Stimulated activated naive CD8-positive, alpha-beta T cell treated with anti-CD3 and anti-CD28 coated beads, Interleukin-15, Interleukin-2, amounts not matched to agents 100 U/mL and 50 U/mL, for 24 hours (primary cell): ENCODE measurements at regions not wholly inside any gene's neighbourhood (a gene's known extent, or its start where the extent isn't known, plus 50 kb on each side); places are given as distances from the start of the nearest gene placed in this dataset.
A peak's percentile ranks its signal among the peaks of the same experiment; 100 is the strongest.

Experiments used
- ATAC-seq: fragments of 150-1000 bp; cut with Tn5 transposase; one replicate; pipeline ENCODE4 v1.10.0; 2021
- DNase-seq: peaks from one replicate; pipeline ENCODE4 v3.0.0; 2021

DNA sequence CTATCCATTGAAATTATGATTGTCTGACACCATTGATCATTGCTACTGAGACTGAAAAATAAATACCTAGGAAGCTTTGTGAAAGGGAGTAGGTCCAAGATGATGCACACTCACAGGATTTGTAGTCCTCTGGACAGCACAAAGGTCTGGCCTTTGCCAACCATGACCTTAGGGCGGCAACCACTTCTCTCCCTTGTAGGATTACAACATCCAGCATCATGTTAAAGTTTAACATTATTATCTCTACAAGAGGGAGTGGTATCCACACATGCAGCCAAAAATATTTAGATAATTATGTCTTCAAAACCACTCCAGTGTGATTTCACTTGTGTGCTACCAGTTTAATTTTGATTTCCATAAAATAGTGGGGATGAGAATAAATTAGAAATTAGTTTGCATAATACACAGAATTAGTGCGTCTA lies 51.1 kb upstream of the NHSL1 start:
- ATAC-seq: no peak

DNA sequence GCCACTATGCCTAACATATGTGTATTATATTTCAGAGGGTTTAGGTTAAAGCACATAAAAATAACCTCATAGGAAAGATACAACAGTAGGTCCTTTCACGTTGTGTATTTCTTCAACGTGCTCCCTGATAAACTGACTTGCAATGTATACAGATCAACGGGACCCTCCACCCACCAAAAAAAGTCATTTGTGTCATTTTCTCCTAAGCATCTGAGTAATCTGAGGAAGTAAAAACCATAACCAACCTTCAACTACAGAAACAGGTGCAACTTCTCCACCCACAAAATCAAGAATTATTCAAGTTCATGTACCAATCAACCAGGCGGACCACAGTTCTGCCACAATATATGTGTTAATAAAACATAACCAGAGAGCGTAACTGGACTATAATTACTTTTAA lies 54.9 kb upstream of the NHSL1 start:
- ATAC-seq (no peak), DNase-seq (no peak)

More for the DNA sequence above, 51.1 kb upstream of the NHSL1 start:
- no peak for DNase-seq

DNA sequence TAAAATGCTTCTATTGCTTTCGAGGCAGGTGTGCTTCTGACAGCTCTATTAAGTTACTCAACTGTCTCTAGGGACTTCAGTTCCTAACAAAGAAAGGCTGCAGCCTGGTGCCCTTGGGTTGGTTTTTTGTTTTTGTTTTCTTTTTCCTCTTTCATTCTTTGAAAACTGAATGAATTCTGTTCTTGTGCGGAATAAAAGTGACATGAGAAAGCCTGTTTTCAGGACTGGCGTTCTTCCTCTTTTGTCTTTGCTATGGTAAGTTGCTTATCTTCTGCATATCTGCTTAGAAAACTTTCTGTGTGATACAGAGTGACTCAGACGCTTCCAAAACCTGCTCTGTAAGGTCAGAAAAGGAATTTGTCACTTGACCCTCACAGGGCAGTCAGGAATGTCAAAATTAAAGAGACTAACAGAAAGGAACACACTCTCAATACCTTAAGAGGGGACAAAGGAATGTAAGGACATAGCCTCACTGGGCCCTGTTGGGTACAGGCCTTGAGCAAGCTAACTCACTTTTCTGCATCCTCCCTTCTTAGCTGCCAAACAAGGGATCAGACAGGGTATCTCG lies 56.2 kb upstream of the NHSL1 start:
- no peak for ATAC-seq
- DNase-seq: no peak

DNA sequence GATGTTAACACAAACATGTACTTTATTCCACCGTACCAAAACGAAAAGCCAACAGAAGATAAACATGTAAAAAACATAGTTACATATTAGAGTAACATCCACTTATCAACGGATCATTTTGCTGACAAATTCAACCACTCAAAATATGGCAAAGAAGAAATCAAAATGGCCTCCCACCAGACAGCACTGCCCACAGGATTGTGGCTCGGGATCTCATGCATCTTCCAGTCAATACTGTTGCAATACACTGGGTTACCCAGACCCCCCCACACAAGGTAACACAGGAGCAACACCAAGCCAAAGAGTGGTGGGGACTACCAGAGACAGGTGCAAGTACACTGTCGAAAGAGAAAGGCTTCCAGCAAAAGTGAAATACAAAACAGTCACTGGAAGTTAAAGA lies 57.9 kb upstream of the NHSL1 start:
- DNase-seq (no peak), ATAC-seq (no peak)

DNA sequence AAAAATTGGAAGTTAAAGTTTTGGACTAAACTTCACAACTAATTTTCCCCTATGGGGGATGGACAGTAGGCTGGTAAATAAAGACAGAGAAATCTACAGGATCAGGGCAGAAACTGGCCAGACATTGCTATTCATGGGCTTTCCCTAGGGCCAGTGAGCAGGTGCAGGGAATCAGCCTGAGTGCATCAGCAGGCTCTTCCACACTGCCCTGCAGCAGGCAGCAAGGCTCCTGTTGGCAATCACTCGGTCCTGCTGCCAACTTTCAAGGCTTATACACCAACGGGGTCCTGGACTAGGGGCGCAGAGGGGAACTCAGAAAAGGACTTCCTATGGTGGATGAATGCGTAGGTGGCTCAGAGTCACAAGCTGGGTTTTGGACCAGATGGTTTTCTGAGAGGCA lies 59.8 kb upstream of the NHSL1 start:
- ATAC-seq (no peak), DNase-seq (no peak)

DNA sequence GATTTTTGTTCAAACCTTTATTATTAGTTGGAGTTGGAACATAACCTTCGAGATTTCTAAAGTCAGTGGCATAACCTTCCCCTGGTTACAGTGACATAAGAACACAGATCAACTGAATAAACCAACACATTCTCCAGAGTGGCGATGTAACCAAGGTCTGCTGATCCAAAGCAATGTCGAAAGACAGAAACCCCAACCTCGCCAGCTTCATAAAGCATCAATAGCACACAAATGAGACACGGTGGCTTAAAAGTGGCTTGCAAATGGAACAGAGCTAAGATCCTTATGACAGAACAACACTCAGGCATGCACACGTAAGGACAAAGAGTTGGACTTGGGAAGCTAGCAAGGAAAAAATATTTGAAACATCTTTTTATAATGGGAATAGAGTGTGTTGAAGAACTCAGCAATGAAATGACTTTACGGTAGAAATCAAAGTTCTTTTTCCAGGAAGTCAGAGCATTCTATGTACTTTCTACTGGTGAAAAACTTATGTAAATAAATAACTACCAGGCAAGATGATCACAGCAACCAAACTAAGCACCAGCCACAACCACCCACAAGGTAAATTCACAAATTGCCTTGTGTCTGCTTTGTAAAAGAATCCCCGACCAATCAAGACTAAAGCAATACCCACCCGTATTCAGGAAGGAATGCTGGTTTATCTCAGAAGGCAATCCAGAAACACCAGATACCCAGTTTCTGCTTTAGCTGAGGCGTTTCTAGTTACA lies 61.0 kb upstream of the NHSL1 start:
- ATAC-seq (no peak), DNase-seq (no peak)

DNA sequence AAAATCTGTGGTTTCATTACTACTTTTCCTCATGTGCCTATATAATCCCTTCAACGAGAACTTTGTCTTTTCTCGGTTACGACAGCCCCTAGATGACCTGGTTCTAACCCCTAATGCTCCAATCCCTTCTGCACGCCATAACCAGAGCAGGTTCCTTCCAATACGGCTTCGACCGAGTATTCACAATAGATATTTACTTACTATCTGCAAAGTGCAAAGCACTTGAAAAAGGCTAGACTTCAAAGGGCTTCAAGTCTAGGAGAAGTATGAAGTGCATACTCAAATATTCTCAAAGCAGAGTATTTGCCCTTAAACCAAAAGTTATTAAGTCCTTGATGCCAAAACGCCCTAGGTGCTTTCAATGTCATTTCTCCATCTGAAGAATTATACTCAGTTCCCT lies 63.4 kb upstream of the NHSL1 start:
- DNase-seq (no peak), ATAC-seq (no peak)

DNA sequence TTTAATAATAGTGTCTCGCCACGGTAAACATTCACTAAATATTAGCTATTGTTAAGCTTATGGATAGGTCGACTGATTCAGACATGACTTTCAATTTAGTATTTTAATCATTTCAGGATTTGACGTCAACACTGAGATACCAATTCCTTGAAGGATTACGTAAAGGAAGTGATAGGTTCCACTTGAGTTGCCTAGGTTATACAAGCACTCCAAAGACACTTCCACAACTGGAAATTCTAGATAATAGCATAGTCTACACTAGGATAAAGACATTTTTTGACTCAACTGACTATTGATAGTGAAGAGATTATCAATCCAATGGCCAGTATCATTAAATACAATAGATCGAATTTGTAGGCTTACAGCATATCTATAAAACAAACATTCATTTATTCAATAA lies 63.9 kb upstream of the NHSL1 start:
- DNase-seq (no peak), ATAC-seq (no peak)

DNA sequence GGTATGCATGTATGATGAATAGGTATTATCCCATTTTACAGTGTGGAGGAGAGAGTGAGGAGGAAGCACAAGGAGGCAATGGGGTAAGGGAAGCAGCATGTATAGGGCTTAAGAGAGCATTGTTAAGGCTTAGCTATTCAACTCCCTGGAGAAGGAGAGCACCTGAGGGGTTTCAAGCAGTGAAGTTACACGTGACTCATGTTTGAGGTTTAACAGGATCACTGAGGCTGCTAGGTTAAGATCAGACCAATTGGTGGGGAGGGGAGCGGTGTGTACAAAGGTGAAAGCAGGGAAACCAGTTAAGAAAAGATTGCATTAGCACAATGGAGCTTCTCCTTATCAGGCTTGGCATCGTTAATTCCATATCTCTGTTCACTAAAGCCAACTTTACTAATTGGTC lies 64.4 kb upstream of the NHSL1 start:
- DNase-seq: no peak
- no peak for ATAC-seq

DNA sequence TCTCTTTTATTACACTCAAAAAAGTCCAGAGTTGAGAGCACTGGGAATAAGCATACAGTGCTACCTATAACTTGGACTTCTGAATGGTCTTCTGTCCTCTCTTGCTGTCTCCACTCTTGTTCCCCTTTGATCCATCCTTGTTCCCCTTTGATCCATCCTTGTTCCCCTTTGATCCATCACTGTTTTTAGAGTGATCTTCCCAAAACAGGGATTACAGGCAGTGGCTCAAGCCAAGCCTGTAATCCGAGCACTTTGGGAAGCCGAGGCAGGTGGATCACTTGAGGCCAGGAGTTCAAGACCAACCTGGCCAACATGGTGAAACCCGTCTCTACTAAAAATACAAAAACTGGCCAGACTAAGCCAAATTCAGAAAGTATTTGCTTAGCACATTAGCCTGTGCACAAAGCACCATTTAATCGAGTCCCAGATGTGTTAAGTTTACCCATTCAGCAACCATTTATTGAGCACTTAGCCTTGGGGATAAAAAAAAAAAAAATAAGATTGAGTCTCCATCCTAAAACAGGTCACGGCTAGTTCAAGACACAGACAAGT lies 65.0 kb upstream of the NHSL1 start:
- DNase-seq: no peak
- ATAC-seq: no peak

DNA sequence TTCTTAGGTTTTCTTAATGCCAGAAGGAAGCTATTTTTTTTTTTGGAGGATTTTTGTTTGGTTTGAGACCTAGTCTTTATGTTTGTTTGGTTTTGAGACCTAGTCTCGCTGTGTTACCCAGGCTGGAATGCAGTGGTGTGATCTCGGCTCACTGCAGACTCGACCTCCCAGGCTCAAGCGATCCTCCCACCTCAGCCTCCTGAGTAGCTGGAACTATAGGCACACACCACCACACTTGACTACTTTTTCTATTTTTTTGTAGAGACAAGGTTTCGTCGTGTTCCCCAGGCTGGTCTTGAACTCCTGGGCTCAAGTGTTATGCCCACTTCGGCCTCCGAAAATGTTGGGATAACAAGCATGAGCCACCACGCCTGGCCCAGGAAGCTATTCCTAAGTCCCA lies 67.8 kb upstream of the NHSL1 start:
- ATAC-seq (no peak), DNase-seq (no peak)

DNA sequence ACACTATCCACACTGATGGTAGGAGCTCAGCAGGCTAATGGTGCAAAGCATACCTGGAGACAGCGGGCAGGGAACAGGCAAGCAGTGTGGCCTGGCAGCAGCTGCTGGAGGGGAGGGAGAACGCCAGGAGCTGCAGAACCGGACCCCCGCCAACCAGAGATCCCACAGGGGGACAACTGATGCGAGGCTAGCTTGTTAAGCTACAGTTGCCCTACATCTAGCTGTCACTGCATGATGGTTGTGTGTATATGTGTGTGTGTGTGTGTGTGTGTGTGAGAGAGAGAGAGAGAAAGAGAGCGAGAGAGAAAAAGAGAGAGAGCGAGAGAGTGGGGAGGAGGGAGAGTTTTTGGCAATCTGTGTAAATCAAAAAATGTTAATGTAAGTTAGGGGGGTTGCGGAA lies 69.7 kb upstream of the NHSL1 start:
- DNase-seq (no peak), ATAC-seq (no peak)

DNA sequence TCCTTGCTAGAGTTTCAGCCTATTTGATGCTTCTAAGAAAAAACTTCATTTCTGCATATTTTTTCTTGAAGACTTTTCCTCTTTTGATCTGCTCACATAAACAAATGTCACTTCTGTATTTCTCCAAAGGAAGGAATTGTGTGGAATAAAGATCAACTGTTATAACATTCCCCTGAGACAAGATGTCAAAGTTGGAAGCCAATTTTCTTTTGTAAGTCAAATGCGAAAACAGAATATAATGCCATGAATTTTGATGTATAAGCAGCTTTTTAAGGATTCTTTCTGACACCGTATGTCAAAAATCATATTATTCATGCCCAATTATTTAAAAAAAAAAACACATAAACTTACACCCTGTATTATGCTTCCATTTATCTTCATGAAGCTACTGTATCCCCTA lies 70.3 kb upstream of the NHSL1 start:
- no peak for ATAC-seq

DNA sequence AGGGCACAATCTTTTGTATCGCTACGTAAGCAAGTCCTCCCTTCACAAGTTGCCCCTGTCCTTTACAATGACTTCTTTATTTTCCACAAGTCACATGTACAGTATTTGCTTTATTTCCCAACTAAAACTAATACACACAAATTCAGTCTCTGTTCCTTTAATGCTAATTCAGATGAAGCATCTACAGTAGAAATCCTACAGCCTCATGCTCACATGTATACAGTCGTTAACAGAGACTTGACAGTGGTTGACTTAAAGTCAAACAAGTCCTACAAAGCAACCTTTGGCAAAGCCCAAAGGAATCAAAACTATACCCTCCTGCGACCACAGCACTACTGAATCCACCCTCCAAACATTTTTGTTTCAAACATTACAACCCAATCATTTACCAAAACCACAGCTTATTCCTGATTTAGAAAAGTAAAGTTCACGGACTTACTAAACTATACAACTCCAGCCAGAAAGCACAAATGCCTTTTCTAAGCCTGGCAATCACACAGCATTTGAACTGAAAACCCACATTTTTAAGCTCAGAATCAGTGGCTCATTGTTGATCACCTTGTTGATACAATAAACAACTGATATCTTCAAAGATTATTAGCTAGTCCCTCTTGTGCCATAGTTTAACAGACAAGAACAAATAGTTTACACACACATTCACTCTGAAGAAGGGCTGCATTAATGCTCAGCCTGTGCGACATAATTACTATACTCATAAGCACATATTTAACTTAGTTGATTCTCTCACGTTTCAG lies 70.9 kb upstream of the NHSL1 start:
- ATAC-seq (no peak), DNase-seq (no peak)

More for the DNA sequence above, 70.3 kb upstream of the NHSL1 start:
- no peak for DNase-seq

DNA sequence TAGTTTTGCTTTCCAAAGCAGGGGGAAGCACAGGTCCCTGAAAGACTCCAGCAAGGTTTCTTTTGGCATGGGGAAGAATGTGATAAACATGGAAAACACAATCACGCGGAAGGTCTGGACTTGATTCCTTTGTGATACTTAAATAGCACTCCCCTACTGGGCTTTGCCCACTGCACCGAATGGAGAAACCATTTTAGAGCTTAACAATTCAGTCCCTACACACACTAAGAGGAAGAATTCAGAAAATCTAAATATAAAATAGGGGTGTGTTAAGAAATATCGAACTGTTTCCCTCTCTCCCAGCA lies 71.4 kb upstream of the NHSL1 start:
- ATAC-seq (no peak), DNase-seq (no peak)

DNA sequence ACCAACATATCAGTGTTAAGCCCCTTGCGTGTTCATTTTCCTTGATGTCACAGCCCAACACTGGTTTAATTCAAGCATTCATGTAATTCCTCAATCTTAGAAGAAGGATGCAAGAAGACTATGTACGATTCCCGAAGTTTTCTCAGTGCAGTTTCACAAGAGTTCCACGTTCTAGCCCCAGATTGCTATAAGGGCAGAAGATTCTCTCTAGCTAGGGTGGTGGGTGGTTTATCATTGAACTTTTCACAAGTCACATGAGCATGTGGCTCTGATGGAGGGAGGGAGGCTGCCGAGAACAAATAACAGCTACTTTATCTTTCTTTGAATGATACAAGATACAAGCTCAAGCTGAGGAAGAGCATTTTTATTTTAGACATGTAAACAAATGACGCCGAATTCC lies 71.9 kb upstream of the NHSL1 start:
- ATAC-seq (no peak), DNase-seq (no peak)

DNA sequence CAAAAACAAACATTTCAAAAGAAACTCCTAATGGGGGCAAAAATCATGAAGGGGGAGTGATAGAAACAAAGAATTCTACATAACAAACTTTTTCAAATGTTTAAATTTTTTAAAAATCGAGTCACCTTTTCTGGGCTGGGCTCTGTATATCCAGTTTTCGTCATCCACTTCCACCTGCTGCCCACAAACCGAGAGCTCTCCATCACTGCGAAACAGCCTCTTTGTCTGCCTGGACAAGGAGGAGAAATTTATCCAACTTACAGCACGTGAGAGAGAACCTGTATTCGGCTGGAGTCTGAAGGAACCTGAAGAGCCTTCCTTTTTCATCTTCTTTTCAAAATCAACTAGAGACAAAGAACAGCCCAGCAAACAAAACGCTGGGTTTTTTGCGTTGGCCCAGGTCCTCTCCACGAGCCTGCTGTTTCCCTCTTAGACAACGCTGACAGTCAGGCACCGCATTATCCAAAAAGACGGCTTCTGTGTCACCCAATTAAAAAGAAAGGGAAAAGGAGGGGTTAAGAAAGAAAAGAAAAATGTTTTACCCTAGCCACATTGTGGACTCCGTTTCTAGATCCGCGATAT lies 72.4 kb upstream of the NHSL1 start:
- DNase-seq: no peak
- no peak for ATAC-seq

DNA sequence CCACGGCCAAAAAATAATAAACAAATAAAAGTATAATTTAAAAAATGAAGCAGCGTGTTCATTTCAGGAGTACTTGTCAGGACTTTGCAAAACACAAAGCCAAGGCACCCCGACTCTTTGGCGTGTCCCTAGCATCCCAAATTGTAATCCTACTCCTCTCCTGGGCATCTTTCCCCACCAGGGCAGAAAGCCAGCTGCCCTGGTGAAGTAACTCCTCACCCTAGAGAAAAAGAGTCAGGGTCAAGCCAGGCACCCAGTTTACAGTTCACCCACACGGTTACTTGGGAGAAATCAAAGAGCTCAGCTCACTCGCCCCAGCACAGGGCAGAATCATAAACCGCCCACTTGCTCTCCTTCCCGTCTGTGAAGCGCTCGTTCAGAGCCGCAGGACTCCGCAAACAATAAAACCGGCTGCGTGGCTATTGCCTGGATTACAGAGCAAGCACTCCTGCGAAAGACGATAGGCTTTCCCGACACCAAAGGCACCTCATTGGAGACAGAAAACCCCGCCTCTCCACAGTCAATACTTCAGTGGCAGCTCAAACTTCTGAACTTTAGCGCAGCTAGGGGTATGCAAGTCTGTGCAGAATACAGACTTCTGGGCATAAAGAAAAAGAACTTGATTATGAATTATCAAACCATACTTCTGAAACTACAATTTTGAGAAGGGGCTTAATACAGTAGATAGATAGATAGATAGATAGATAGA lies 73.0 kb upstream of the NHSL1 start:
- ATAC-seq (no peak), DNase-seq (peak; percentile 17)

DNA sequence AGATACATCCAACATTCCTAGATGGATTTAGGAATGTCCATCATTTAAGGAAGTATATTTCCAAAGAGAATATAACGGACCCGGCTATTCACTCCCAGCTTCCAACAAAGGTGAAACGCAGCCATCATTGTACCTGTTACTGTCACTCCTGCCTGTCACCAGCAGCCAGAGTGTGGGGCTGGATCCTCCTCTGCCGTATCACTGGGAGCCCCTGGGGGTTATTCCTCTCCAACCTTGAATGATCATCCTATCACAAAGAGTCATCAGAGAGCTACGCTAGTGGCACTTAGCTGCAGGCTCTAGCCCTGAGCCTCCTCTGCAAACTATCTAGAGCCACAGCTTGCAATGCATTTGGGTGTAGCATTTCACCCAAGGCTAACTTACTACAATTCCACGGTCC lies 73.6 kb upstream of the NHSL1 start:
- ATAC-seq (no peak), DNase-seq (no peak)

DNA sequence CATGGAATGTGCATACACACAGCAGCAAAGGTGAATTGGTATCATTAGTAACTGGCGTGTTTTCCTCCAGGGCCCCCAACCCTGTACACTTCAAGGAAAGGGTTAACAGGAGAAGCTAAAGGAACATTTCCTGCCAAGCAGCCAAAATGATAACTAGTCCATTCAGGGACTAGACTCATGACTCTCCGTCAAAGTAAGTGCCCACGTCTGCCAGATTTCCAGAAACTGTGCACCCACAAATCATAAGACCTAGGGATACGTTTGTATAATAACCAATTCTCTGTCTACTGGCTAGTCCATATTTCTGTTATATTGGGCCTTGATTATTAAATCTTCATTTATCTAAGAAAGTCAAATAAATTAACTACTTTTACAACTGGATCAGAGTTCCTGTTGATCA lies 76.0 kb upstream of the NHSL1 start:
- DNase-seq (no peak), ATAC-seq (no peak)

DNA sequence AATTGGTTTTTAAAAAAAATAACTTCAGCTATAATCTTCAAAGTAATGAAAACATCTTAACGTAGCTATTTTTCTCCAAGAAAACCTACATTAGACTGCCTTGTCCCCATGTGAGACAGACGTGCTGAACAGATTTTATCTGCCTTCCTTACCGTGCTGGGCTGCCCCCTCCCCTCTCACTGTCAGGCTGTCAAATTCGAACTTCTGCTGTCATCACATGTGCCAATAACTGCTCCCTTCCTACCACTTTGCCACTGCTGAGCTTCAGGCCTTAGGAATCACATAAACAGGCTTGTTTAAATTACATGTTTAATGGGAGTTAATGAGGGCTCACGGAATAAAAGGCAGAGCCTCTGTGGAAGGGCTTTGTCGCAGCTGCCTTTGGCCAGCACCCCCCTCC lies 77.0 kb upstream of the NHSL1 start:
- no peak for DNase-seq
- no peak for ATAC-seq

DNA sequence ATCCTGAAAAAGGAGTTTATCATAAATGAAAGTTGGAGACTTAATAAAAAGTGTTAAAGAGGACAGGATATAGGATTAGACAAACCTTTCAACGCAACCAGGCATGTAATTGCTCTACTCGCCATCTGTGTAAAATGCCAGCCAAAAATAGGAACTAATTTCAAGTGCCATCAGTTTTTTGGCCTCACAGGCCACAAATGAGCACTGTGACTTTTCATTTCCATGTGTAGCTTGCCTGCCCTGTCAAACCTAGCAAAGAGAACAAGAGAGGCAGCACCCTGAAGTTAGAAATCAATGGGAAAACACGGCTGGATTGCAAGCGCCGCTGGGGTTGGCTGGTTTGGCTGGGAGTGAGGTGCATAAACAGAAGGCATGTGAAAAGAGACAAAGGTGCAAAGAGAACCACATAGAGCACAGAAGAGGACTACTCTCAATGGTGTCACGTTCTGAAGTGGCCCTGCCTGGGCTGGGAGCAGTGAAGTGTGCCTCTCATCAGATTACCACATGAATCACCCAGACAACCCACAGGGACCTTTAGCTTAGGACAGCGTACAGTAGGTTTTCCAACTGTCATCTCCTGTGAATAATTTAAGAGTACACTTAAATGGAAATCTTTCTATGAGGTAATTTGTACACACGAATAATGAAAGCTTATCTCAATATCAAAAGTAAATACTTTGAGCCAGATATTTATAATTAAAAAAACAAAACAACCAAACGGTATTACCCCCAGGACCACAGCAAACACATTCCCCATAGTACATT lies 78.0 kb upstream of the NHSL1 start:
- DNase-seq: no peak
- peak; percentile 92 for ATAC-seq
